K562 (cell line): ENCODE measurements at regions not wholly inside any gene's neighbourhood (a gene's known extent, or its start where the extent isn't known, plus 50 kb on each side); places are given as distances from the start of the nearest gene placed in this dataset.

ENCODE experiments used
- POLR2A ChIP-seq: fragments of 450-650 bp; conservative IDR thresholded peaks from 2 replicates; pipeline ENCODE4 v1.6.1; 2016
- TF ChIP-seq, protein P1 (sequence below), 3 experiments: IDR thresholded peaks in 2 of 3; conservative IDR thresholded peaks in 1 of 3; 2 replicates each; pipeline ENCODE4 v1.5.1; 2011 to 2012; ENCODE audit warnings: low read length in 3 of 3, mild to moderate bottlenecking in 3 of 3, control low read depth in 2 of 3, improper control_type of control experiment in 1 of 3, inconsistent platforms in 1 of 3, low read depth in 1 of 3, mixed read lengths in 1 of 3, moderate library complexity in 1 of 3; ENCODE audit not compliant: insufficient read depth in 2 of 3

GRCh38 chr2:180609626-180610340 lies 370.6 kb upstream of the UBE2E3 start:
- no peak for TF ChIP-seq POLR2A
- TF ChIP-seq, protein P1, sequence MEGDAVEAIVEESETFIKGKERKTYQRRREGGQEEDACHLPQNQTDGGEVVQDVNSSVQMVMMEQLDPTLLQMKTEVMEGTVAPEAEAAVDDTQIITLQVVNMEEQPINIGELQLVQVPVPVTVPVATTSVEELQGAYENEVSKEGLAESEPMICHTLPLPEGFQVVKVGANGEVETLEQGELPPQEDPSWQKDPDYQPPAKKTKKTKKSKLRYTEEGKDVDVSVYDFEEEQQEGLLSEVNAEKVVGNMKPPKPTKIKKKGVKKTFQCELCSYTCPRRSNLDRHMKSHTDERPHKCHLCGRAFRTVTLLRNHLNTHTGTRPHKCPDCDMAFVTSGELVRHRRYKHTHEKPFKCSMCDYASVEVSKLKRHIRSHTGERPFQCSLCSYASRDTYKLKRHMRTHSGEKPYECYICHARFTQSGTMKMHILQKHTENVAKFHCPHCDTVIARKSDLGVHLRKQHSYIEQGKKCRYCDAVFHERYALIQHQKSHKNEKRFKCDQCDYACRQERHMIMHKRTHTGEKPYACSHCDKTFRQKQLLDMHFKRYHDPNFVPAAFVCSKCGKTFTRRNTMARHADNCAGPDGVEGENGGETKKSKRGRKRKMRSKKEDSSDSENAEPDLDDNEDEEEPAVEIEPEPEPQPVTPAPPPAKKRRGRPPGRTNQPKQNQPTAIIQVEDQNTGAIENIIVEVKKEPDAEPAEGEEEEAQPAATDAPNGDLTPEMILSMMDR (IDR thresholded peaks at IDR 0.05 in 2 of 3, conservative IDR thresholded peaks at IDR 0.05 in 1 of 3; ENCODE audit: insufficient read depth in 2 of 3, low read depth in 1 of 3, low read length in 3 of 3): no peak
